ENCODE measurements at regions not wholly inside any gene's neighbourhood (a gene's known extent, or its start where the extent isn't known, plus 50 kb on each side); places are given as distances from the start of the nearest gene placed in this dataset.
A peak's percentile ranks its signal among the peaks of the same experiment; 100 is the strongest.

DNA sequence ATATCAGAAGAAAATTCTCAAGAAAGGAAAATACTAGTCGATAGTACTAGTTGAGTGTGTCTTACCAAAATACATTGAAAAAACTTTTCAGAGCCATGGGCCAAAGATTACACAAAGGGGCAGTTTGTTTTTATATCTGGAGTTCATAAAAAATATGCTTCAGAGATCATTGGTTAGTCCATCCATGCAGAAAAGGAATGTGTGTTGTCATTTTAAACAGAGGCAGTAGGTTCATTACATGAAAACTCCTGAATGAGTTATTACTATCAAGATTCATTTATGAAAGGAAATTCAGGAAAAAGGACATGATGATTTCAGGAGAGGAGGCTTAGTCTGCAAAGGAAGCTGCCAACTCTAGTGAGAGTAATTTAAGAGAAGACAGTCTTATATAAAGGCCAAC is 354.8 kb downstream of the AEBP2 start:
- H3K9me3 ChIP-seq, result no peaks in the 10 kb centered on the region
- no peaks in the 10 kb centered on the region for H3K27me3 ChIP-seq
- H3K4me1 ChIP-seq, result no peaks in the 10 kb centered on the region
- no peak for DNase-seq (ENCODE audit: low spot score)
- TF ChIP-seq, protein P1, sequence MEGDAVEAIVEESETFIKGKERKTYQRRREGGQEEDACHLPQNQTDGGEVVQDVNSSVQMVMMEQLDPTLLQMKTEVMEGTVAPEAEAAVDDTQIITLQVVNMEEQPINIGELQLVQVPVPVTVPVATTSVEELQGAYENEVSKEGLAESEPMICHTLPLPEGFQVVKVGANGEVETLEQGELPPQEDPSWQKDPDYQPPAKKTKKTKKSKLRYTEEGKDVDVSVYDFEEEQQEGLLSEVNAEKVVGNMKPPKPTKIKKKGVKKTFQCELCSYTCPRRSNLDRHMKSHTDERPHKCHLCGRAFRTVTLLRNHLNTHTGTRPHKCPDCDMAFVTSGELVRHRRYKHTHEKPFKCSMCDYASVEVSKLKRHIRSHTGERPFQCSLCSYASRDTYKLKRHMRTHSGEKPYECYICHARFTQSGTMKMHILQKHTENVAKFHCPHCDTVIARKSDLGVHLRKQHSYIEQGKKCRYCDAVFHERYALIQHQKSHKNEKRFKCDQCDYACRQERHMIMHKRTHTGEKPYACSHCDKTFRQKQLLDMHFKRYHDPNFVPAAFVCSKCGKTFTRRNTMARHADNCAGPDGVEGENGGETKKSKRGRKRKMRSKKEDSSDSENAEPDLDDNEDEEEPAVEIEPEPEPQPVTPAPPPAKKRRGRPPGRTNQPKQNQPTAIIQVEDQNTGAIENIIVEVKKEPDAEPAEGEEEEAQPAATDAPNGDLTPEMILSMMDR (IDR thresholded peaks at IDR 0.05), result no peak
- no peaks in the 10 kb centered on the region for H3K36me3 ChIP-seq
- H3K27ac ChIP-seq, result no peak overlapping the region
- no peak overlapping the region for H3K4me3 ChIP-seq

GRCh38 chr12:19799216-19799615 is 359.9 kb downstream of the AEBP2 start:
- Histone ChIP-seq H3K27ac (no peak overlapping the region), H3K4me1 (no peaks in the 10 kb centered on the region), H3K27me3 (no peaks in the 10 kb centered on the region), H3K36me3 (no peaks in the 10 kb centered on the region), H3K9me3 (no peaks in the 10 kb centered on the region), H3K4me3 (no peak overlapping the region)
- no peak for DNase-seq (ENCODE audit: low spot score)
- TF ChIP-seq, protein P1 (IDR thresholded peaks at IDR 0.05), result no peak

DNA sequence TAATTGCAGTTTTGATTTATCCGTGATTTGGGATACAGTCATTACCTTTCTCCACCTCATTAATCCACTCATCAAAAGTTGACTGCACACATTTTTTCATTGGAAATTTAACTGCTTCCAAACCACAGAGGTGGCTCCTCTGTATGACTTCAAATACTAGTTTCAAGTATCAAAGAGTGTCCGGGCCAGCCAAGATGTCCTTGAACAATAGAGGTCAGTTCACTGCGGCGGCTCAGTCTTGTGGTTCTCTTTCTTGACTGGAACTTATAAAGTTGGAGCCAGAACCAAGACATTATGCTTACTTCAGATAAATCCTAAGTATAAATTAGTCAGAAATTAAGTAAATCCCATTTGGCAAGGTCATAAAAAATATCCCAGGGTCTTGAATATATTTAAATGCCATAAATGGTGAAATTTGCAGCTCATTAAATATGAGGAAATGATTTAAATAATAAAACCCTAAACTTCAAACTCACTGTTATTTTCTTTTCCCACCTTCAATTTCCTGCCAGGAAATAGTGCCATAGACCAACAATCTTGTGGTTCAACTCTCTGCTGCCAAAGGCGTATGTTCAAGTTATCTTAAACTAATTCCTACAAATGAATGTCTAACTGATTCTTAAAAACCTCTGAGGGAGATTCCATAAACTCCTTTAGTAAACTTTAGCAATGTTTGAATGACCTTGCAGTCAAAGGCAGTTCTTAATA is 360.8 kb downstream of the AEBP2 start:
- TF ChIP-seq, protein P1 (IDR thresholded peaks at IDR 0.05), result no peak

GRCh38 chr12:19800884-19801283 is 361.6 kb downstream of the AEBP2 start:
- Histone ChIP-seq H3K36me3 (no peaks in the 10 kb centered on the region), H3K9me3 (no peaks in the 10 kb centered on the region), H3K27ac (peak overlapping the region in 1 of 2 donors; percentile 28), H3K27me3 (no peaks in the 10 kb centered on the region), H3K4me3 (no peak overlapping the region), H3K4me1 (no peaks in the 10 kb centered on the region)
- DNase-seq (ENCODE audit: low spot score), result no peak
- TF ChIP-seq, protein P1 (IDR thresholded peaks at IDR 0.05), result no peak

More for the DNA sequence above, 360.8 kb downstream of the AEBP2 start:
- H3K27ac ChIP-seq, result peak overlapping the region in 1 of 2 donors; percentile 28
- no peaks in the 10 kb centered on the region for H3K4me1 ChIP-seq
- no peak overlapping the region for H3K4me3 ChIP-seq
- H3K9me3 ChIP-seq, result no peaks in the 10 kb centered on the region
- no peaks in the 10 kb centered on the region for H3K36me3 ChIP-seq
- no peaks in the 10 kb centered on the region for H3K27me3 ChIP-seq
- DNase-seq (ENCODE audit: low spot score), result no peak

- H3K27me3 ChIP-seq, result no peaks in the 10 kb centered on the region
- no peak overlapping the region for H3K27ac ChIP-seq
- no peak overlapping the region for H3K4me3 ChIP-seq
- TF ChIP-seq, protein P1 (IDR thresholded peaks at IDR 0.05), result no peak
- DNase-seq (ENCODE audit: low spot score), result no peak
- H3K36me3 ChIP-seq, result no peaks in the 10 kb centered on the region
- H3K4me1 ChIP-seq, result no peaks in the 10 kb centered on the region
- H3K9me3 ChIP-seq, result no peaks in the 10 kb centered on the region
Observed at GRCh38 chr12:19801941-19802340, 362.6 kb downstream of the AEBP2 start.

DNA sequence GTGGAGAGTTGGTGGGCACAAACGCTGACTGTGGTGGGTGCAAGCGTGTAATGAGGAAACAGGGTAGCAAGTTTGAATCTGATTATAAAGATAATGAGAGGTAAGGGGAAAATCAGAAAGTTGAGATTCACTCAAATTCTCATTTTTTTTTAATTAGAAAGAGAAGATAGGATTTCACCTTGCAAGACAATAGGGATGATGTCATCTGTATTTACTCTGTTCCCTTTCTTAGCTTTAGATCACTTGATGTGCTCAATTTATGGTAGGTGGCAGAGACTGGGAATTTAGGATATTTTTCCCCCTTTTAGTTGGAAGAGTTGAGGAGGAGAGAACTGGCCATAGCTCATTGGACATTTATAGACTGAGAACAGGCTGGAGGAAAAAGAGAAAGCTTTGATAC is 363.6 kb downstream of the AEBP2 start:
- Histone ChIP-seq H3K4me3 (no peak overlapping the region), H3K36me3 (no peaks in the 10 kb centered on the region), H3K27me3 (no peaks in the 10 kb centered on the region), H3K27ac (no peak overlapping the region), H3K9me3 (no peaks in the 10 kb centered on the region), H3K4me1 (no peaks in the 10 kb centered on the region)
- TF ChIP-seq, protein P1 (IDR thresholded peaks at IDR 0.05), result no peak
- no peak for DNase-seq (ENCODE audit: low spot score)
